H9 (cell line): ENCODE measurements at regions not wholly inside any gene's neighbourhood (a gene's known extent, or its start where the extent isn't known, plus 50 kb on each side); places are given as distances from the start of the nearest gene placed in this dataset.

Experiments
- DNase-seq: peaks from one replicate; pipeline ENCODE4 v3.0.0-alpha.2; 2017
- H2AFZ ChIP-seq: one replicate; pipeline ENCODE4 v1.6.1; 2013; ENCODE audit warnings: mild to moderate bottlenecking, low read length, control low read depth, moderate library complexity
- H2AK5ac ChIP-seq: 2 replicates; pipeline ENCODE4 v1.6.1; 2013; ENCODE audit warnings: low read length, control low read depth, mixed read lengths; ENCODE audit not compliant: insufficient read length
- H2BK120ac ChIP-seq: one replicate; pipeline ENCODE4 v1.6.1; 2013; ENCODE audit warnings: low read depth, mild to moderate bottlenecking, low read length, control low read depth, inconsistent platforms; ENCODE audit not compliant: poor library complexity, severe bottlenecking
- H2BK12ac ChIP-seq: 2 replicates; pipeline ENCODE4 v1.6.1; 2013; ENCODE audit warnings: low read length, control low read depth, mixed read lengths, low read depth; ENCODE audit not compliant: insufficient read length
- H2BK15ac ChIP-seq: 2 replicates; pipeline ENCODE4 v1.6.1; 2013; ENCODE audit warnings: low read depth, low read length, control low read depth
- H2BK20ac ChIP-seq: one replicate; pipeline ENCODE4 v1.6.1; 2013; ENCODE audit warnings: low read depth, mild to moderate bottlenecking, low read length, control low read depth, inconsistent platforms; ENCODE audit not compliant: poor library complexity, severe bottlenecking
- H2BK5ac ChIP-seq: 2 replicates; pipeline ENCODE4 v1.6.1; 2013; ENCODE audit warnings: low read length, control low read depth, mixed read lengths; ENCODE audit not compliant: insufficient read length
- H3K14ac ChIP-seq: 2 replicates; pipeline ENCODE4 v1.6.1; 2013; ENCODE audit warnings: low read length, control low read depth; ENCODE audit not compliant: insufficient read depth
- H3K18ac ChIP-seq: 2 replicates; pipeline ENCODE4 v1.6.1; 2013; ENCODE audit warnings: low read depth, mild to moderate bottlenecking, mixed read lengths, low read length, control low read depth; ENCODE audit not compliant: insufficient read length
- H3K23ac ChIP-seq: 2 replicates; pipeline ENCODE4 v1.6.1; 2013; ENCODE audit warnings: low read length, control low read depth, mixed read lengths, low read depth; ENCODE audit not compliant: insufficient read length
- H3K23me2 ChIP-seq: 2 replicates; pipeline ENCODE4 v1.6.1; 2013; ENCODE audit warnings: low read depth, mild to moderate bottlenecking, mixed read lengths, low read length, control low read depth; ENCODE audit not compliant: insufficient read length, poor library complexity, severe bottlenecking
- H3K27ac ChIP-seq: 2 replicates; pipeline ENCODE4 v1.5.1; 2013; ENCODE audit warnings: low read length, control low read depth, mixed read lengths, low read depth; ENCODE audit not compliant: insufficient read length
- H3K27me3 ChIP-seq: 2 replicates; pipeline ENCODE4 v1.6.1; 2013; ENCODE audit warnings: low read length, control low read depth, inconsistent platforms; ENCODE audit not compliant: insufficient read depth
- H3K4ac ChIP-seq: 2 replicates; pipeline ENCODE4 v1.6.1; 2013; ENCODE audit warnings: low read depth, mild to moderate bottlenecking, control low read depth, inconsistent platforms, low read length, moderate library complexity
- H3K4me1 ChIP-seq: 2 replicates; pipeline ENCODE4 v1.6.1; 2013; ENCODE audit warnings: low read length, control low read depth, inconsistent platforms; ENCODE audit not compliant: insufficient read depth
- H3K4me2 ChIP-seq: 2 replicates; pipeline ENCODE4 v1.6.1; 2013; ENCODE audit warnings: low read length, control low read depth, mixed read lengths; ENCODE audit not compliant: insufficient read length, insufficient read depth
- H3K56ac ChIP-seq: 2 replicates; pipeline ENCODE4 v1.6.1; 2013; ENCODE audit warnings: low read depth, mild to moderate bottlenecking, mixed read lengths, low read length, control low read depth; ENCODE audit not compliant: insufficient read length
- H3K79me1 ChIP-seq: 2 replicates; pipeline ENCODE4 v1.6.1; 2013; ENCODE audit warnings: low read depth, mild to moderate bottlenecking, moderate library complexity, low read length, control low read depth, inconsistent platforms; ENCODE audit not compliant: insufficient read depth, poor library complexity, severe bottlenecking
- H3K79me2 ChIP-seq: 2 replicates; pipeline ENCODE4 v1.6.1; 2013; ENCODE audit warnings: low read length, control low read depth, inconsistent platforms; ENCODE audit not compliant: insufficient read depth
- H3K9ac ChIP-seq: 2 replicates; pipeline ENCODE4 v1.6.1; 2013; ENCODE audit warnings: low read length, control low read depth, mixed read lengths; ENCODE audit not compliant: insufficient read length; ENCODE audit errors: extremely low read depth
- H3K9me3 ChIP-seq: one replicate; pipeline ENCODE4 v1.6.1; 2013; ENCODE audit warnings: low read depth, low read length, inconsistent platforms; ENCODE audit not compliant: control insufficient read depth
- H3T11ph ChIP-seq: one replicate; pipeline ENCODE4 v1.6.1; 2013; ENCODE audit warnings: mild to moderate bottlenecking, low read length, control low read depth, inconsistent platforms
- H4K20me1 ChIP-seq: one replicate; pipeline ENCODE4 v1.6.1; 2013; ENCODE audit not compliant: control insufficient read depth, insufficient read length, insufficient read depth
- H4K5ac ChIP-seq: 2 replicates; pipeline ENCODE4 v1.6.1; 2013; ENCODE audit warnings: low read depth, mild to moderate bottlenecking, mixed read lengths, low read length, control low read depth; ENCODE audit not compliant: insufficient read length
- H4K8ac ChIP-seq: replicated peaks from 2 replicates; pipeline ENCODE4 v1.6.1; 2013; ENCODE audit warnings: low read length, control low read depth, mixed read lengths, low read depth; ENCODE audit not compliant: insufficient read length
- H4K91ac ChIP-seq: 2 replicates; pipeline ENCODE4 v1.6.1; 2013; ENCODE audit warnings: low read depth, mild to moderate bottlenecking, moderate library complexity, mixed read lengths, low read length, control low read depth; ENCODE audit not compliant: insufficient read length
- H3K27ac Mint-ChIP-seq, 3 experiments: 2 replicates in 2 of 3; 3 replicates in 1 of 3; pipeline ENCODE4 v1.8.0; 2020 to 2021; ENCODE audit warnings: mixed read lengths in 3 of 3, mild to moderate bottlenecking in 1 of 3, moderate library complexity in 1 of 3
- H3K27me3 Mint-ChIP-seq: 2 replicates; pipeline ENCODE4 v1.8.0; 2021; ENCODE audit warnings: low read depth, mild to moderate bottlenecking, moderate library complexity, mixed read lengths
- H3K36me3 Mint-ChIP-seq, 3 experiments: 2 replicates in 2 of 3; 3 replicates in 1 of 3; pipeline ENCODE4 v1.8.0; 2020 to 2021; ENCODE audit warnings: low read depth in 3 of 3, mixed read lengths in 3 of 3; ENCODE audit not compliant: insufficient read depth in 1 of 3
- H3K4me1 Mint-ChIP-seq, 2 experiments: 2 replicates each; pipeline ENCODE4 v1.8.0; 2020; ENCODE audit warnings: mixed read lengths in 2 of 2
- H3K4me3 Mint-ChIP-seq, 2 experiments: 2 replicates in 1 of 2; 3 replicates in 1 of 2; pipeline ENCODE4 v1.8.0; 2020 to 2021; ENCODE audit warnings: mild to moderate bottlenecking in 2 of 2, mixed read lengths in 2 of 2, moderate library complexity in 1 of 2
- H3K9me3 Mint-ChIP-seq, 2 experiments: 2 replicates in 1 of 2; 3 replicates in 1 of 2; pipeline ENCODE4 v1.8.0; 2020; ENCODE audit warnings: mild to moderate bottlenecking in 2 of 2, mixed read lengths in 2 of 2, moderate library complexity in 1 of 2
- WGBS: extraction: QIAGEN DNeasy Blood & Tissue Kit; methylation state at CpG from one replicate; pipeline ENCODE4 v1.1.7; 2013; ENCODE audit warnings: missing lambda C conversion rate, low lambda C conversion rate, mixed read lengths; ENCODE audit not compliant: insufficient read length; ENCODE audit errors: extremely low coverage; 5-methylcytosine and 5-hydroxymethylcytosine counted together
- TF ChIP-seq, protein P1 (sequence below): fragments of 200-600 bp; sonication (generic); conservative IDR thresholded peaks from 3 replicates; pipeline ENCODE4 v1.8.0; 2021; ENCODE audit warnings: antibody characterized with exemption, mild to moderate bottlenecking

- Histone ChIP-seq H2AFZ (no peak overlapping the region), H2AK5ac (no peak overlapping the region), H3K56ac (no peak overlapping the region), H2BK20ac (no peak overlapping the region), H3K14ac (no peak overlapping the region), H3K27me3 (no peaks in the 10 kb centered on the region), H3K4ac (no peak overlapping the region), H3K27ac (no peak overlapping the region), H3K18ac (no peak overlapping the region), H4K91ac (no peak overlapping the region), H2BK120ac (no peak overlapping the region), H3K23ac (no peak overlapping the region), H4K20me1 (no peaks in the 10 kb centered on the region), H4K5ac (no peak overlapping the region), H2BK5ac (no peak overlapping the region), H2BK12ac (no peak overlapping the region), H3K79me1 (no peaks in the 10 kb centered on the region), H3K79me2 (no peaks in the 10 kb centered on the region), H2BK15ac (no peak overlapping the region), H3K9me3 (no peaks in the 10 kb centered on the region), H3K9ac (no peak overlapping the region), H3K4me2 (no peak overlapping the region), H4K8ac (no peak overlapping the region), H3K23me2 (no peaks in the 10 kb centered on the region), H3K4me1 (no peaks in the 10 kb centered on the region), H3T11ph (no peak overlapping the region)
- Mint-ChIP-seq H3K36me3 (0 out of 7 replicates have a peak, but pooled peaks cover 0 to 5% (median 0%) of the 10 kb centered on the region in 3 experiments), H3K4me3 (no peak overlapping the region), H3K27me3 (peaks cover 12% of the 10 kb centered on the region), H3K9me3 (peaks cover 3 to 12% of the 10 kb centered on the region in 2 experiments; a peak in 3 of 5 replicates), H3K27ac (no peak overlapping the region), H3K4me1 (no peaks in the 10 kb centered on the region)
- TF ChIP-seq, protein P1, sequence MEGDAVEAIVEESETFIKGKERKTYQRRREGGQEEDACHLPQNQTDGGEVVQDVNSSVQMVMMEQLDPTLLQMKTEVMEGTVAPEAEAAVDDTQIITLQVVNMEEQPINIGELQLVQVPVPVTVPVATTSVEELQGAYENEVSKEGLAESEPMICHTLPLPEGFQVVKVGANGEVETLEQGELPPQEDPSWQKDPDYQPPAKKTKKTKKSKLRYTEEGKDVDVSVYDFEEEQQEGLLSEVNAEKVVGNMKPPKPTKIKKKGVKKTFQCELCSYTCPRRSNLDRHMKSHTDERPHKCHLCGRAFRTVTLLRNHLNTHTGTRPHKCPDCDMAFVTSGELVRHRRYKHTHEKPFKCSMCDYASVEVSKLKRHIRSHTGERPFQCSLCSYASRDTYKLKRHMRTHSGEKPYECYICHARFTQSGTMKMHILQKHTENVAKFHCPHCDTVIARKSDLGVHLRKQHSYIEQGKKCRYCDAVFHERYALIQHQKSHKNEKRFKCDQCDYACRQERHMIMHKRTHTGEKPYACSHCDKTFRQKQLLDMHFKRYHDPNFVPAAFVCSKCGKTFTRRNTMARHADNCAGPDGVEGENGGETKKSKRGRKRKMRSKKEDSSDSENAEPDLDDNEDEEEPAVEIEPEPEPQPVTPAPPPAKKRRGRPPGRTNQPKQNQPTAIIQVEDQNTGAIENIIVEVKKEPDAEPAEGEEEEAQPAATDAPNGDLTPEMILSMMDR, result no peak
- DNase-seq, result no peak
- WGBS, result no CpG with 5 or more reads among the region's 1 CpG
Measured at GRCh38 chr6:150535818-150536220, 63.9 kb upstream of the PLEKHG1 start.
